SKM-1 (cell line): ENCODE measurements at regions not wholly inside any gene's neighbourhood (a gene's known extent, or its start where the extent isn't known, plus 50 kb on each side); places are given as distances from the start of the nearest gene placed in this dataset.

Experiments
- DNase-seq: peaks from one replicate; lab custom pipeline; 2025; ENCODE audit not compliant: unreplicated experiment; lab: John Stamatoyannopoulos, UW

DNA sequence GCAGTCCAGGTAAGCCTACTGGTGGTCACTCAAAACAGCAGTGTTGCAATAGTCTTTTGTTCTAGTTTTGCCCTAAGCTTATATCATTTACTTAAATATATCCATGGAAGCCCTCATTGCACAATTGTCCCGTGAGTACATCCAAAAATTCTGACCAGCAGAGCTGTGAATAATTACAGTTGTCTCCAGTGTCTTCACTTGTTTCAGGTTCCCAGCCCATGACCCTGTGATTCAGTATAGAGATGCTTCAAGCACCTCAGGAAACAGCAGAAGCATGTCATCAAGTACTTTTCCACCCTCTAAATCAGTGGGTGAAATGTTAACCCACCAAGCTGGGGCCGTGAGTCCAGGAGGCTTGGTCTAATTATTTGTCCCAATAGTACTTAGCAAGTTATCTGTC, 214.9 kb upstream of the RPS6KA3 start:
- DNase-seq, result no peak

DNA sequence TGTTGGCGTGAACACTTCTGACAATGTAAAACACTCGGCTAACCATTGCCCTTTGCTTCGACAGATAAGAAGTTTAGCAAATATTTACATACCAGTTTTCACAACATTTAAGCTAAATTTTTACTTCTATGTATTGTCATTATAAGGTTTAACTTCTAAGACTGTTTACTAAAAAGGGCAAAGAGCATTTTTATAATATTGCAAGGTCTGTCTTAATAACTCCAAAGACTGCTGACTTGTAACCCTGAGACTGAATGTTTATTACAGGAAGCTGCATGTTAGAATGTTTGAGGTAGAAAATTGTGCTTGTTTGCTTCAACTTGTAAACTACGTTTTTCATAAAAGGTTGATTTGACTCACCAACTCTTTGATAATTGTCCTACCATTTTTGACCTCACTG, 213.2 kb upstream of the RPS6KA3 start:
- DNase-seq, result no peak

DNA sequence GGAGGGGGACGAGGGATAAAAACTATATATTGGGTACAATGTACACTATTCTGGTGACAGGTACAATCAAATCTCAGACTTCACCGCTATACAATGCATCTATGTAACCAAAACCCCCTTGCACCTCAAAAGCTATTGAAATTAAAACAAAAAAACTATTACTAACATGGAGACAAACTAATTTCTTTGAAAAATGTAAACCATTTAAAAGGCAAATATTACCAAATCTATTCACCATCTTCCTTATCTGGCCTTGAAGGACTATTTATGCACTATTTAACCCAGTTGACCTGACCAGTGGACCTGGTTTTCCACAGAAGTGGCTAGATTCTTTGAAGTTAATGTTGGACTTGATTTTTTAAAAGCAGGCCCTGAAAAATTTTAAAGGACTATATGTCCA, 212.3 kb upstream of the RPS6KA3 start:
- no peak for DNase-seq

DNA sequence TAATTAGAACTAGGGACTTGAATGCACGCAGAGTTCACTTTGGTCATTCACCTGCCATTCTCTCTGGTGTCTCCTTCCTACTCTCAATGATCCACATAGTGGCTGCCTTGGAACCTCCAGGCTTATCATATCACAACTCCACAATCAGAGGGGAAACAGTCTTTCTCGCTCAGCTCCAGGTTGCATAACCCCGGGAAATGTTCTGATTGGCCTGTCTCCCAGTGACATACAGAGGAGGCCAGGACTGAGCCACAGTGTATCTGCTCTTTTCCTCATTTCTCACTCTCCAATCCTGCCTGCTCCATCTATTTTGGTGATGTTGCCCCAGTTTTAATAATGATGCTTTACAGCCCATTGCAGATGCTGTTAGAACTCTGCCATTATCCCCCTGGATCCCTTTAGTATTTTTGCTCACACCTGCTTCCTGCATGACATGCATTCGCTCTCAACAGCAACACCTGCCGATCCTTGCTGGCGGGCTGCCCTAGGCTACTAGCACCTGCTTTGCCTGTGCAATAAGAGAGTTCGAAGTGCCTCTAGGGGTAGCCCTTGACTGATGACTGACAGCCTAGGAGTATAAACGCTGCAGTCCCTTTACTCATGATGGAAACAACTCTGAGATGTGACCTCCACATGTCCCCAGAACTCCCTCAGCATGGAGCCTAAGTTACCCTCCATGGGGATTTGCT, 211.3 kb upstream of the RPS6KA3 start:
- DNase-seq, result no peak

DNA sequence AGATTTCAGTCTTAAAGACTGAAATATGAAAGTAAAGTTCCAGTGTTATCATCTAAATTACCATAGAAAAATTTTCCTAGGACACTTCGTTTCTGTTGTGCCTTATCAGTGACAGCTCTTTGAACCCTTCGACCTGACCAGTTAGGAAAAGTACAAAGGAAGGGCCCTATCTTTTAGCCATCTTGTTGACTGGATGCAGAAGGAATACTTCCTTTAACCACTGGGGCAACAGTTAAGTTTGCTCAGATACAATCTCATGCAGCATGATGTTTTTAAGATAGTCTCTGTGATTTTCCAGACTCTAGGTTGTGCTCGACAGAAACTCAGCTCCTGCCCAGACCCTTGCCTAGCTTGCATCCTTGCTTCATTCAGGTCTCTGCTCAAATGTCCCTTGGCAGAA, 210.5 kb upstream of the RPS6KA3 start:
- no peak for DNase-seq

DNA sequence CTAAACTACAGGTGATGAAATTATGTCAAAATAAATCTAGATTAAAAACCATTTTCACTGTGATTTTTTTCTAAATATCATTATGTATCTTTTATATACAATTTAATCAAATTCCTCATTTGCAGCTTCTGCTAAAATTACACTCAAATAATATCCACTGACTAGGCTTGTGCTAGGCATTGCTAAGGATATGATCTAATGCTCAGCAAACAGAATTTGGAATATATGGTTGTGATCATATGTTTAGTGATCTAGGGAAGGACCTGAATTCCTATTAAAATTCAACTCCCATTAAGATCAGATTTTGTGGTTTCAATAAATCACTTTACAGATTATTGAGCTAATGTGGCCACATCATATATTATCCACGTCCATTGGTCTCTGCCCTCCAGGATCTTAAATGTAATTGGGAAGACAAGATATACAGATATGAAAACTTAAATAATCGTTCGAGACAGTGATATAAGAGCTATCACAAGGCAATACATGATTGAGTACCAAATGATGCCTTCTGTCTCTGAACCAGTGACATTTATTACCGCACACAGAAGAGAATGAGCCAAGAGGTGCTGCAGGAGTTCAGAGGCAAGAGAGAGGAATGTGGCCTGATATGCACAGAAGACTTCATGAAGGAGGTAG, 206.0 kb upstream of the RPS6KA3 start:
- DNase-seq, result no peak

DNA sequence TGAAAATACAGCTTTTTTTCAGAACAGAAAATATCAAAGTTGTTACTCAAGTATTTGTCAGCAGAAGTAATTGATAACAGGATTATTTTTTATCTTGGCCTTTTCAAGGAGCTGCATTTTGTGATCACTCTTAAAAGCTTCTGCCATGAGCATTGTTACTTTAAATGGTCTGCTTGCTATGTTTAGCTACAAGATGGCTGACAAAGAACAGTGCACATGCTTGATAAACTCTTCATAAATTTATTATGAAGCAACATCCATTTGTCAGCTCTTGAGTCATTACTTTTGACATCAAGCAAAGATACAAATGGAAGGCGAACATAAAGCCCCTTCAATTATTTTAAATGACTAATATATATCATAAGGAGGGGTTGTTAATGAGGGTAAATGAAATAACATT, 205.4 kb upstream of the RPS6KA3 start:
- DNase-seq, result no peak

DNA sequence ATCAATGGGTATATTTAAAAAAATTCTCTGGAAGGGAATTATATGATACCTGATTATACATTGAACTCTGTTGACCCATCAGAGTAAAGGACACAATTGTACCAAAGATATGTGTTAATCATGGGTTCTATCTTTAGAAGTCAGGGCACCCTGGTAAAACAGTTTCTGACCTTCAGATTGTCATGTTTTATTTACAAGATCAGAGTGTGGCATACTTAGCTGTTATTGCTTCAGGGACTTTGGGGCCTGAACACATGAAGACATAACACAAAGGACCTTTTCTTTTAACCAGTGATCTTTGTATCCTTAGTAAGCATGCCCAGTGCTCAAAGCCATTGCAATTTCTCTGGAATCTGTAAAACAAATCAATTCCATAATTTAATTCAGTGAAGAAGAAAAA, 204.8 kb upstream of the RPS6KA3 start:
- DNase-seq, result no peak

DNA sequence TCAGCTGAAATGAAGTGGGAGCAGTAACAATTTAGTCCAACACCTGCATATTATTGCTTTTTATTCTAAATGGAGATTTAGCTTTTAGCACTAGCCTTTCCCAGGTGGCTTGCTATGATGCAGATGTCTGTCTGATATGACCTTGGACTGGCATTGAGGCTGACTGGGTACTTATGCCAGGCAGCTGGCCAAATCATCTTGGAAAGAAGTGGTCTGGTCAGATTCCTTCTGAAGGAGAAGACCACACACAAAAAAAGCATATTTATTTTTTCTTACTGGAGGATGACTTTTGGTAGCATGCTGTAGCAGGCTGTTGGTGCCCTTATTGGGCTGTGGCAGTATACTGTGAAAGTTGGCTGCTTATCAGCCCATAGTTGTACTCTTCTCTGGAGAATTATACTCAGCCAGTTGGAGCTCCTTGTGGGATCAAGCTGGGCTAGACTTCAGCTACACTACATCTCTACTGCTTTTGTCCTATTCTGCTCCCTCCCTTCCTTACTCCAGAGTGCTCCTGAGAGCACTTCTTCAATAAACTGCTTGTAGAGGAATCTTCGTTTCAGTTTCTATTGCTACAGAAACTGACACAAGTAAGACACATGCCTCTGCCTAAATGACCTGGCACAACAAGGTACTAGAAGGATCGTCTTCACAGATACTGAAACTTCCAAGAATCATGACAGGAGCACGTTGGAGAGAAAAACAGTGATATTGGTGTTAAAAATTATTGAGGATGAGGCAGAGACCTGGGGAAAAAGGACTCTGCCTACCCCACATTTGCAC, 196.8 kb upstream of the RPS6KA3 start:
- DNase-seq, result no peak

DNA sequence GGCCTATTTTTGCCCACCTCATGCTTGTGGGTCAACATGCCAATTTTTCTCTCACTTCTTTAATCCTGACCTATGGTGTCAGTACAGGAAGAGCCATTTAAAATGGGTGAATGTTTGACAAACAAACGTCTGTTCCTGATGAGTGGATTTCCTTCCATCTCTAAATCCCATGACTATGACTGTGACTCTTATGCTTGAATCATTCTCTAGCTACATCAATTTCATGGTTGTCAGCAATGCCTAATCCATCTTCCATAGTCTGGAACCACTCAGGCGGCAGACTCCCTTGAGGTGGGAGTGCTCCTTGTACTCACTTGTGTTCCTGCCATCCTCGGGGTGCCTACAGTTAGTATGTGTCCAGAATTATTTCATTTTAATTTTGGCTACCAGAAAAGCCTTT, 194.9 kb upstream of the RPS6KA3 start:
- no peak for DNase-seq

DNA sequence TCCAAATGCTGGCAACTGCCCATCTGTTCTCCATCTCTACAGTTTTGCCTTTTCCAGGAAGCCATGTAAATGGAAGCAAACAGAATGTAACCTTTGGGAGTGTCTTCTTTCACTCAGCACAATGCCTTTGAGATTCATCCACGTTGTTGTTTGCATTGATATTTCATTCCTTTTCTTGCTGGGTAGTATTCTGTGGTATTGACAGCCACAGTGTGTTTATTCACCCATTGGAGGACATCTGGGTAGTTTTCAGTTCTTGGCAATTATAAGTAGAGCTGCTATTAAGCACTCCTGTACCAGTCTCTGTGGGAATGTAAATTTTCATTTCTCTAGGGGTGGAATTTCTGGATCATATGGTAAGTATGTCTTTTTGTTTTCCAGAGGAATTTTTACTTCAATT, 194.3 kb upstream of the RPS6KA3 start:
- no peak for DNase-seq

DNA sequence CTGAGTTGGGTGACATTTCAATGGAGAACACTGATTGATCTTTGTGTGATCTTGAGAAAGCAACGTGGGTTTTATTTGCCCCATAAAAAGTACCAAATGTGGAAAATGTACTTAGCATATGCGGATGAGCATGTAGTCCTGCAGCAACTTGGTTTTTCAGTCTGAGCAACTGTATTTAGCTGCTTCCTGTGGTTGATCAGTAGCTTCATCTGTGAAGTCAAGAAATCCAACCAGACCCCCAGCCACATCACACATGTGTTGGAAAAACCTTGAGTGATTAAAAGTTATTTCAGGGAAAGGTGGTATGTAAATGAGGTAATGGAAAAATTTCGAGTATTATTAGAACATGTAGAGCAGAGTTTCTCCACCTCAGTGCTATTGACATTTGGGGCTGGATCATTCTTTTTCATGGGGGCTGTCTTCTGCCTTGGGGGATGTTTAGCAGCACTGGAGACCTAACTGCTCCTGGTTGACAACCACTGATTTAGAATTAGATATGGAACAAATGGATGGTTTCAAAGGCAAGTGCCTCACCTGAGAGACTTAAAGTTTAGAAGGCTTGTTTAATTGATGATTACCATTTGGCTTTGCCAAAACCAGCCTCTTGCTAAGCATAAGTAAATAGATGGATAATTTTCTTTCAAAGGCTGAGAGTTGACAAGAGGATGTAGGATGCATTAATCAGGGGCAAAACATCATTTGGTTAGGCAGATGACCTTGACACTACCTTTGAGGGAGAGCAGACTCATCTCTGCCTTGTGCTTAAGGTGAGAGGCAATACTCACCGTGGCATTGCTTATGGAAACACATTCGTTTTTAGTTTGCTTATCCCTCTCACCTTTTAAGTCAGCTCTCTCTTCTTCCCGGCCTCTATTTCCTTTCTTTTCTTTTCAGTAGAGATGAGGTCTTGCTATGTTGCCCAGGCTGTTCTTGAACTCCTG, 193.0 kb upstream of the RPS6KA3 start:
- DNase-seq, result no peak

DNA sequence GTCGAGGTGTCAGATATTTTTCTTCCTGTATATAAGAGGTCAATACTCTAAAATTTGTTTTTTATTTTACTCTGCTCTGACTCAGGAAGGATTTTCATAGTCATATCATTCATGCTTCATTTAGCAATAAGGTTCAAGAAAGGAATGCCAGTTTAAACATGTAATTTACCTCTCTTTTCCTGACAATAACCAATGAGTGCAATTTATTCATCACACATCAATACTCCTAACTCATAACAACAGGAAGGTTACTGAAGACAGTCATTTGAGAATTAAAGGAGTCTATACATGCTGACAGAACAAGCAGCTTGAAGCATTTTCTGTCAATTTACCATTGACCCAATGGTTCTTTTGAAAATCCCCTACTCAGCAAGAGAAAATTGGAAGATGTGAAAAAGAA, 190.3 kb upstream of the RPS6KA3 start:
- no peak for DNase-seq

DNA sequence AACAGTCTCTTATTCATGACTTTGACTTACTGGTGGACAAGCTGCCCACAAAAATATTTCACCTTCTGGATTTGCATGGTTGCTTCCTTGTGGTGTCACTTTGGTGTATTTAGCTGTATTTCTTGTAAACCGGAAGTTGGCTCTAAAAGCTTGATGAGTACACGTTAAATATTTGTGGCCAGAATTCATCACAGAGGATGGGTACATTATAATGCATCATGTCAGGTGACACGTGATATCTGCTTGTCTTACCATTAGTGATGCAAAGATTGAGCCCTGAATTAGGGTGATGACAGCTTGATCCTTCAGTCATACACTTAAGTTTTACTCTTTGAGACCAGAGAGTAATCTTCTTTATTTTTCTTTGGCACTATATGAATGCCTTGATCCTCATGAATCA, 188.3 kb upstream of the RPS6KA3 start:
- no peak for DNase-seq

DNA sequence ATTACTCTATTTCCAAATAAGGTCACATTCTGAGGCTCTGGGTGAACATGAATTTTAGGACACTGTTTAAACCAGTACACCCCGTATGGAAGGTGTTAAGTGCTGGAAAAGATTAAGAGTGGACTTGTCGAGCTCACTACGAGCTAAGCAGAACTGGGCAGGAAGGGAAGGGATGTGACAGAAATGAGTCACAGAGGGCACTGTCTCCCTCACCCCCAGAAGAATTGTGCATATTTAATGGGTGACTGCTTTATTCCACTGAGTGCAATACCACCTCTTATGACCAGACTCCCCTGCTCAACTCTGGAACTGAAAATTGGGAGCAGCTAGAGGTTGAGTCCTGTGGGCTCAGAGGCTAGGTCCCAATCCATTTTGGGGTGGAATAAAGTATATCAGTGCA, 187.4 kb upstream of the RPS6KA3 start:
- DNase-seq, result no peak

DNA sequence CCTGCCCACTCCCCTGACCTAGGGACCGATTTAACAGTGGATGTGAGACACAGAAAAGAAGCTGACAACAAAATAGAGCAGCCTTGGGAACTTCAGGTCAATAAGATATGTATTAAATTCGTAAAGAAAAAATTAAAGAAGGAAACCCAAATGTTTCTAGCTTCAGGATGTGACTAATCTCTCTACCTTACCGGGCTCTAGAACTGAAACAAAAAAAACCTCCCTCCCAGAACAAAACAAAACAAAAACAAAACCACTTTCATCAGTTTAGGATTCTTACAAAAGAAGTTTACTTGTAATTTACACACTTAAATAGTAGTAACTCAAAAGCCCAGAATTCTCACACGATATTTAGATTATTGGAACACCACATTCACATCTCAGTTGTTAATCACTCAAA, 185.8 kb upstream of the RPS6KA3 start:
- DNase-seq, result no peak

DNA sequence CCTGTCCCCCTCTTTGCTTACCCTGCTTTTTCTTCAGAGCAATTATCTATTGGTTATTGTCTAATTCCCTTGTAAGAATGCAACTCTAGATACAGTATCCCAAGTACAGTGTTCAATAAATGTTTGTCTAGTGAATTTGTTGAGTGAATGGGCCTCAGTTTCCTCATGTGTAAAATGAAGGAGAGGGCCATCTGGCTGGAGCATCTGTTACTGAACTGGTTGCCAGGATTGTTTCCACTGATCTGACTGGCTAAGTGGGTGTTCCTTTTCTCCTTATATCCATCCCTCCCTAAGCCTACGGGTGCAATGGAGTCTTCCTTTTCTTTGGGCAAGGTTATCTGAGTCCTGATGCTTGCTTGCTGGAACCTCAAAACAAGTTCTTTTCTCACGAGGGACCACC, 185.2 kb upstream of the RPS6KA3 start:
- DNase-seq, result no peak

DNA sequence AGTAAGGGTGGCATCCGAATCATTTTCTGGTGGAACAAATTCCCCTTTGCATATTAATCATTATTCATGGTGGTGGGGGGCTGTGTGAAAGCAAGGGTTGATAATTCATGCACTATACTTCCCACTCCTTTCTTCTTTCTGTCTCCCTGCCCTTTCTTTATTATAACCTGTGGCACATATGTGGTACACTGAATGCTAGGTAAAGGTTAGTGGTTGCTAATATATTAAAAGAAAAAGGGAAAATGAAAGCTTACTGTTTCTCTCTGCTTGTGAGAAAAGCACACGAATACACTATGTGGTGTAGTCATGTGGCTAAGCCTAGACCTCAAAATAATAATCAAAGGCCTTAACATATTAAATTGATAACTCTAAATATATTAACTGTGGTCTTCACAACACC, 178.4 kb upstream of the RPS6KA3 start:
- DNase-seq, result no peak

DNA sequence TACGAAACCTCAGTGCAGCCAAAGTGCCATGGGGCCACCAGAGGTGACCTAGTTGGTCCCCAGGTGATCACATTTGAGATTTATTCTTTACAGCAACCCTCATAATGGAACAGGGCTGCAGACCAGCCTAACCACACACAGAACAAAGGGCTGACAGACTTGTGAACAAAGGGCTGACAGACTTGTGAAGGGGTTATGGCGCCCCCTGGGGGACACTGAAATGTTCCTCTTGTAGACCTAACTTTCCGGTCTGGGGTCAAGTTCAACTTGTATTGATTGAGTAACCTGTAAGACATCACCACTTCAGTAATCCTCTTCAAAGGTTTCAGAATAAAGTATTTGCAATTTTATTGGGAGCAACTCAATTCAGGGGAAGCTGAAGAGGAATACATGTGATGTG, 175.9 kb upstream of the RPS6KA3 start:
- DNase-seq, result peak; percentile 52

DNA sequence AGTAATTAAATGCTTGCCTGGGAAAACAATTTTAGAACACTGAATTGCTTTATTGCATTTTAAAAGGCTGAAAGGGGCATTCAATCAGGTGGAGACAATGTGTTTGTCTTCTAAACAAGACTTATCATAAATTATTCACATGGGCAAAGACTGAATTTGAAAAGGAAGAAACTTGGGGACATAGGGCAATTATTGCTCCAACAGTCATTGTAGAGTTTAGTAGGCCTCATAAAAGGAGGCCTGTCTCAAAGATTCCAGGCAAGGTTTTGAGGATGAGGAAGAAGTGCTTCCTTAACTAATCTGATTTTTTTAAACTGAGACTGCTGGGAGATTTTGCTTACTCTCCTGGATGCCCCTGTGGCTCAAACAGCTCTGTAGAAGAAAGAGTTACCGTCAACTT, 174.4 kb upstream of the RPS6KA3 start:
- no peak for DNase-seq

DNA sequence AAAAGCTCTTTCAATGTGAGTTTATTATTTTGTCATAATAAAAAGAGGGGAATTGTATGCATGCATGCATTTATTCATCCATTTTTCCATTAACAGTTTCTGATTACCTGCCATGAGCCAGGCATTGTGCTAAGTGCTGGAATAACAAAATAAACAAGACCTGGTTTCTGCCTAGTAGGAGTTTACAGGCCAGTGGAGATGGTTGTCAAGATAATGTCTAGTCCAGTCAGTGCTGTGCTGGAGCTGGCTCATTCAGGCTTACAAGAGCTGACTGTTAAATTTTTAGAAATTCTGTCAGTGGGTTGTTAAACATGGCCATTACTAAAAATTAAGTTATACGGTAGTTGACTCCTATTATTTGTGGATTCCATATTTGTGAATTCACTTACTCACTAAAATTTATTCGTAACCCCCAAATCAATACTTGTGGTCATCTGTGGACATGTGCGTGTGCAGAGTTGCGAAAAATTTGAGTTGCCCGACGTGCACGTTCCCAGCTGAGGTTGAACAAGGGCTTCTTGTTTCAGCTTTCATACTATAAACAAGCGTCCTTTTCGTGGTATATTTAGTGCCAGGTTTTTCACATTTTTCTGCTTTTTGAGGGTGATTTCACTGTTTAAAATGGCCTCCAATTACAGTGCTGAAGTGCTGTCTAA, 172.3 kb upstream of the RPS6KA3 start:
- DNase-seq, result no peak
